ENCODE measurements at regions not wholly inside any gene's neighbourhood (a gene's known extent, or its start where the extent isn't known, plus 50 kb on each side); places are given as distances from the start of the nearest gene placed in this dataset.

DNA sequence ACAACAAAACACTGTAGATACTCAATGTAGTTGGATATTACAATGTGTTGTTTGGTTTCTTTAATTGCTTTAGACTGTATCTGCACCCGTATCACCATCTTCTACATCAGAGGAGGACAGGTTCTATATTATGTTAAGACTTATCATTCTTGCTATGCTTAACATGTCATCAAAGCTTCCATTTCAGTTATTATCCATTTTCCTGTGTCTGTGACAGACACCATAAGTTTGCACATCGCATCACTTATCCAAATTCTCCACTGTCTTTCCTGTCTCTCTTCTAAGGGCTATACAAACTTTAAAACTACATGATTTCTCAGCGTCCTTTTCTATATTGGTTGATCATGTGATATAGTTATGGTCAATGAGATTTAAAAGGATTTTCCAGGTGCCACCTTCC, 719.0 kb downstream of the TBC1D32 start:
- no peak for DNase-seq

GRCh38 chr6:120614723-120615122, 719.6 kb downstream of the TBC1D32 start:
- DNase-seq: no peak

DNA sequence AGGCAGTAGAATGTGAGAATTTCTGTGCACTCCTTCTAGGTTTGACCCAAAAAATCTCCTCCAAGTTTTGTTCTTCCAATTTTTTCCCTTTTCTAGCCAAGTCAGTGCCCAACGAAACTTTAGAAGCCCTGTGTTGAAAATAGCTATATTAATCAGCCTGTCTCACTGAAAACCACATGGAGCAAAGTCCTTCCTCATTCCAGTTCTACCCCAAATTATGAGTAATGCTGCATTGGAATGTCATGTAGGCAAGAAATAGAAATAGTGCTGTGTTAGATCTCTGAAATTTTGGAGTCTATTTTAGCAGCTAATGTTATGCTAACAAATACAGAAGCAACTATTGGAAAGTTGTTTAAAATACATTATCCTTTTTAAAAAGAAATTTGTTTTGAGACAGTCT, 725.5 kb downstream of the TBC1D32 start:
- no peak for DNase-seq

DNA sequence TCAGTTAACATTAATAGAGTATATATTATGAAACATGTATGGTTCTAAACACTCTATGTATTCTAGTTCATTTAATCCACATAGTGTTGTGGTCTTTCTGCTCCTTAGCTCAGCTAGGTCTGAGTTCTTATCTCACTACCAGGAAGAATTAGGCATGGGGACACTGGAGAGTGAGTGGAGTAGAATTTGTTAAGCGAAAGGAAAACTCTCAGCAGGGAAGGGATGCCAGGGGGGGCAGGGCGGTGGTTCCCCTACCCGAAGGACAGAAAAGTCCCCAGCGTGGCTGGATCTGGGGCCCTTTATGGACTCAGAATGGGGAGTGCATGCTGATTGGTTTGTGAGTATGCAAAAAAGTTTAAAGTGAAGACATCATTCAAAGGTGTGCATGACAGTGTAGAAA, 727.5 kb downstream of the TBC1D32 start:
- no peak for DNase-seq

DNA sequence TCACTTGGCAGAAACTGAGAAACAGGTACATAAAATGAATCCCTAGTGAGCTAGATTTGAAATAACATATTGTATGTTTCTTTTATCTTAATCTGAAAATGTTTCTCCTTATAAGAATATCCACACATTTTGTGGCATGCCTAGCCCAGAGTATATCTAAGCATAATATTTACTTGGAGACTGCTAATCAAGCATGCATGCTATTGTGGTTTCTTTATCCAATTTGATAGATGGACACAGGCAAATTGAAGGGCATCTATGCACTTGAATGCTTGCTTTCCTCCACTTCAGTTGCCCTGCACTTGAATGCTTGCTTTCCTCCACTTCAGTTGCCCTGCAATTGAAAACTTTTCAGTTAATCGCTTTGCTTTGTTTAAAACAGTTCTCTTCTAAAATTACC, 729.8 kb downstream of the TBC1D32 start:
- DNase-seq: no peak

DNA sequence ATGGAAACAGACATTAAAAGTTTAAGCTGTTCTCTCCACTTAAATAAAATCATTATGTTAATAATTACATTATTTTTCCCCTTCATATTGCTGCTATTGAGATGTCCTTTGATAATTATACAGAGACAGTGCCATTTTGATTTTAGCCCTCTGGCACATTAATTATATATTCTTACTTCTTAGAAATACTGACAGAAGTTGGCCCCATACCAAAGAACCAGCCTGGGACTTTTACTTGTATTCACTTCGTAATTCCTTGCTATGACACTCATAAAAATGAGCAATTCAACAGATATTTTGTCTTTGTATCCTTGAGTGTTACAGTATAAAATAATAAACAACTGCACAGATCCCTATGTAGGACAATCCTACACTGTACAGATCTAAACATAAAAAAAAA, 743.7 kb downstream of the TBC1D32 start:
- DNase-seq: no peak

- no peak for DNase-seq
Observed at GRCh38 chr6:120588424-120588823, 745.9 kb downstream of the TBC1D32 start.

DNA sequence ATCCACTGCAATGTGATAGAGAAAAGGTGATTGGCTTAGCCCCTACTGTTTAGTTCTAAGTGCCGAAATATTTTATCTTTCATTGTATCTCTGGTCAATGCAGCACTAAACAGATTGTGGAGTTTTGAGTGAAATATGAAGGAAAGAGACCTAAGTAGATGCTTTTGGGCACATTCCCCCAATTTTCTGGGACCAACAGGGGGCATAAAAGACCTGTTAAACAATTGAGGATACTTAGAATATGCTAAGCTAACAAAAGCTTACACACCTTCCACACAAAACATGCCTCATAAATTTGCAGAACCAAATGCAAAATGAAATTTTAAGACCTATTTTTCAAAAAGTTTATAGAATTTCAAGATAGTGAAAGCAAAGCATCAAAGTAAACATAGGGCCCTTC, 746.9 kb downstream of the TBC1D32 start:
- DNase-seq: no peak

DNA sequence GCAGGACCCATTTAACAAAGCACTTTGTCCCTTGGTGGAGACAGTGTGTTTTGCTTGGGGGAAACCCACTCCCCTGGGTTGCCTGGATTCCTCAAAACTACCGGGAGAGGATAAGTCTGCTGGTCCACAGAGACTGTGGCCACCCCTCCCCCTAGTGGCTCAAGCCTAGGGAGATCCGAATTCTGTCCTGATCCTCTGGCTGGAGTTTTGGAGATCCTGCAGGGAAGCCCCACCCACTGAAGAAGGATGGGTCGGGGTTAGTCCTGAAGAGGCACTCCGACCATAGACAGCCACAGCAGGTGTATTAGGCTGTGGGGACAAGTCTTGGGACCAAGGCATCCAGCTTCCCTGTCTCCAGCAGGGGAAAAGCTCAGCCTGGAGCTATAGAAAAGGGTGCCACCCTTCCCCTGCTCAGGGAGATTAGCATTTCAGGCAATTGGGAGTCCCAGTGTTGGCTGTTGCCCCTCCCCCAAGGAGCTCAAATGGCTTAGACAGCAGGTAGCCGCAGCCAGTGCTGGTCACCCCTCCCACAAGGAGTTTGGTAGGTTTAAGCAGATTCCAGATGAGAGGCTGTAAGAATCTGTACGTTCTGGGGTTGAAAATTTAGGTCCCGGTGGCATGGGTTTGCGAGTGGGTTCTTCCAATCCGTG, 750.0 kb downstream of the TBC1D32 start:
- DNase-seq: no peak

DNA sequence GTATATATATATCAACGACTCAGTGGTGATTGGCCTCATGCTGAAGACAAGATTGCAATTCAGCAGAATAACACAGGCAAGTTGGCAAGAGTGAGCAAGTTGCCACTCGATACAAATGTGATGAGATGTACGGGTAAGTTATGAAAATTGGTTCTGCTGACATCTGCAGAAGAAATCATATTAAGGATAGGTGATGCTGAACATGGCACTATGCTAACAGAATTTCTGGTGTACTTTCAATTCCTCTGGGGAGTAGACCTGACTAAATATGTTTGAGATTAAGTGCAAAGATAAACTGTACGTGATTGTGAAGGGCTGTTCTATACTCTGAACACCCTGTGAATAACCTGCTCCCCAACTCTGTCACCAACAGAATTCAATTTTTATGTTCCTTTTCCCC, 758.2 kb downstream of the TBC1D32 start:
- no peak for DNase-seq

DNA sequence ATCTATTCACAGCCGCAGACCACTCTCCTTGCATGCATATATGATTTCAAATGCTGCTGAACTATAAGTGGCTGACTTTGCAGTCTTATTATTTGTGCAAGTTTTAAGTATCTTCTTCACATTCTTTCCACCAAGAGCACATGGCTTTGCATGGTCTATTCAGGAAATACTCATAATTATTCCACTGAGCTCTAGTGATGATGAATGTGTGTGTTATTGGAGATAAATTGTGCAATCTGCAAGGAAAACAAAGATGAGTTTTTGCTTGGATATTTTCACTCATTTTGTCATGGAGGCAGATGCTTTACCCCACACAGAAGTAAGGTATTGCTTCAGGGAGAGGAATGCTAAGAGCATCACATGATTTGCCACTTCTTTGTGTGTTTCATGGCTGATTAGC, 764.6 kb downstream of the TBC1D32 start:
- DNase-seq: no peak

DNA sequence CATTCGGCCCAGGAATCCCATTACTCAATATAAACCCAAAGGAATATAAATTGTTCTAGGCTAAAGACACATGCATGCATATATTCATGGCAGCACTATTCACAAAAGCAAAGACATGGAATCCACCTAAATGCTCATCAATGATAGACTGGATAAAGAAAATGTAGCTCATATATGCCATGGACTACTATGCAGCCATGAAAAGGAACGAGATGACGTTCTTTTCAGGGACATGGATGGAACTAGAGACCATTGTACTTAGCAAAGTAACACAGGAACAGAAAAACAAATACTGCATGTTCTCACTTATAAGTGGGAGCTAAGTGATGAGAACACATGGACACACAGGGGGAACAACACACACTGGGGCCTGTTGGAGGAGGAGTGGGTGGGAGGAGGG, 769.5 kb downstream of the TBC1D32 start:
- no peak for DNase-seq

DNA sequence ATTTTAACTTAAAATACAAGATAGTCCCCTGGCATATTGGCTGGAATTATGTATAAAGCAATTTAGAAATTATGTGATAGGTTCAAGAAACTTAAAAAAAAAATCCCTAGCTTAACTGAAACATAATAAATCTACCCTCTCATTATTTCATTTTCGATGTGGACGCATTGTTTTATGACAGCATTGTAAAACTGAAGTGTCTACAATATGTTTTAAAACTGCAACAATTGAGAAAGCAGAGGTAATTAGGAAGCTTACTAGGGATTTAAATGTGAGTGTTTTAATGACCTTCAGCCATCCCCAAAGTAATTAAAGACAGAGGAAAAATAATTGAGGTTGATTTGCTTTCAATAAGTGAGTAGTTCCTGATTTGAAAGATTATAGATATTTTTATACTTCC, 776.0 kb downstream of the TBC1D32 start:
- DNase-seq: no peak

GRCh38 chr6:120557554-120557953, 776.7 kb downstream of the TBC1D32 start:
- no peak for DNase-seq

- no peak for DNase-seq
Observed at GRCh38 chr6:120556491-120556890, 777.8 kb downstream of the TBC1D32 start.

- DNase-seq: no peak
Observed at GRCh38 chr6:120553353-120553752, 780.9 kb downstream of the TBC1D32 start.

GRCh38 chr6:120545353-120545752, 788.9 kb downstream of the TBC1D32 start:
- no peak for DNase-seq

GRCh38 chr6:120534954-120535353, 799.3 kb downstream of the TBC1D32 start:
- no peak for DNase-seq

- no peak for DNase-seq
Observed at GRCh38 chr6:120526576-120526975, 807.7 kb downstream of the TBC1D32 start.

DNA sequence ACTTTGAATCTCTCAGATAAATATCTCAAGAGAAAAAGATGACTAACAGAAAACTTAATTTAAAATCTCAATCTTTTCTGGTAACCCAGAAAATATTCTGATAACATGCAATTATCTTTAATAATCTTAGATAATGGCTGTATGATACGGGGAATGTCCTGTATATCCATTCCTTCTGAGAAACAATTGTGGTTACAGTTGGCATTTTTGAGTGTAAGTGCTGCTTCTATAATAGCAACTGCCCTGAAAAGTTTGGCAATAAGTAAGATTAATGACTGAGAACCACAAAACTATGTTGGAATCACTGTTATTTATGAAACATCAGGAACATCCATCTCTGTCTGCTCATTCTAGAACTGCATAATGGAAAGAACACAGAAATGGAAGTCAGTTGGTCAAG, 819.7 kb downstream of the TBC1D32 start:
- no peak for DNase-seq

- DNase-seq: no peak
Observed at GRCh38 chr6:120511712-120512111, 822.6 kb downstream of the TBC1D32 start.

DNA sequence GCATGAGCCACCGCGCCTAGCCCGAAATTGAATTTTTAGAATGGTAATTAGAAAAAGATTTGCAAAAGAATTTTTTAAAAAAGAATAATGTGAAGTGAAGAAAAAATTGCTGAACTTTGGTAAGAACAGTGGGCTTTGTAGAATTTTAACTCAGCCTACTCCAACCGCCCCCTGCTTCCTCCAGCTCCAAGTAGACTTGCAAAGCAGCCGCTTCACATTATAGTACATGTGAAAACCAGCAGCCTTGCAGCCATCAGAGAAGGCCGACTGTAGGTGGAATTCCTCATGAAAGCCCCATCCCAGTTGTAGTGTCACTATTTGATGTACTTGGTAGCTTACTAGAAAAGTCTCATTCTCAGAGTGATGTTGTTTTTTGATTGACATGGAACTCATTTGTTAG, 835.6 kb downstream of the TBC1D32 start:
- no peak for DNase-seq

GRCh38 chr6:120496661-120497060, 837.6 kb downstream of the TBC1D32 start:
- no peak for DNase-seq

- no peak for DNase-seq
Observed at GRCh38 chr6:120493505-120493904, 840.8 kb downstream of the TBC1D32 start.

GRCh38 chr6:120489941-120490340, 844.3 kb downstream of the TBC1D32 start:
- no peak for DNase-seq

GRCh38 chr6:120484146-120484545, 850.1 kb downstream of the TBC1D32 start:
- DNase-seq: no peak
